ENCODE measurements at regions not wholly inside any gene's neighbourhood (a gene's known extent, or its start where the extent isn't known, plus 50 kb on each side); places are given as distances from the start of the nearest gene placed in this dataset.

- TF ChIP-seq NR2F2 (IDR thresholded peaks at IDR 0.05) = no peak
Observed at GRCh38 chr4:126708716-126709115, 924.0 kb upstream of the INTU start (continued).

GRCh38 chr4:126710935-126711334 lies 921.8 kb upstream of the INTU start:
- Histone ChIP-seq H3K36me3 (ENCODE audit: control insufficient read depth in 4 of 4, insufficient read depth in 3 of 4, low read depth in 1 of 4, low read length in 3 of 4) (no peaks in the 10 kb centered on the region), H3K9ac (ENCODE audit: low read depth in 1 of 2, low read length in 2 of 2) (no peak overlapping the region), H3K4me3 (ENCODE audit: low read depth in 1 of 3, low read length in 3 of 3) (no peak overlapping the region), H3K9me3 (ENCODE audit: control insufficient read depth in 4 of 4, low read length in 3 of 4) (no peaks in the 10 kb centered on the region), H3K27ac (ENCODE audit: low read depth in 1 of 2, low read length in 2 of 2) (no peak overlapping the region), H3K4me1 (ENCODE audit: control insufficient read depth in 4 of 4, insufficient read depth in 4 of 4, low read length in 3 of 4) (no peaks in the 10 kb centered on the region), H3K27me3 (ENCODE audit: control insufficient read depth in 4 of 4, insufficient read depth in 4 of 4, low read length in 3 of 4) (no peaks in the 10 kb centered on the region)
- no peak for DNase-seq (ENCODE audit: low spot score)
- TF ChIP-seq JUND (IDR thresholded peaks at IDR 0.05) = no peak
- no peak for TF ChIP-seq YY1 (IDR thresholded peaks at IDR 0.05)
- TF ChIP-seq HNF4A (conservative IDR thresholded peaks at IDR 0.05) = no peak
- no peak for TF ChIP-seq HNF4G (IDR thresholded peaks at IDR 0.05)
- no peak for TF ChIP-seq MAX (IDR thresholded peaks at IDR 0.05)

- TF ChIP-seq MAX (IDR thresholded peaks at IDR 0.05) (no peak), RAD21 (IDR thresholded peaks at IDR 0.05) (no peak), YY1 (IDR thresholded peaks at IDR 0.05) (no peak), EGR1 (IDR thresholded peaks at IDR 0.05; ENCODE audit: low read depth in 2 of 2) (no peak), NR2F2 (IDR thresholded peaks at IDR 0.05) (no peak), REST (IDR thresholded peaks at IDR 0.05) (no peak), HNF4A (conservative IDR thresholded peaks at IDR 0.05) (no peak), CTCF (IDR thresholded peaks at IDR 0.05; ENCODE audit: low read depth, low read length, missing input control) (no peak), FOXA1 (IDR thresholded peaks at IDR 0.05) (no peak), ATF3 (IDR thresholded peaks at IDR 0.05) (no peak), TAF1 (conservative IDR thresholded peaks at IDR 0.05) (no peak)
- no peak overlapping the region for H3K4me3 ChIP-seq (ENCODE audit: low read depth in 1 of 3, low read length in 3 of 3)
- no peak overlapping the region for H3K9ac ChIP-seq (ENCODE audit: low read depth in 1 of 2, low read length in 2 of 2)
- no peak overlapping the region for H3K27ac ChIP-seq (ENCODE audit: low read depth in 1 of 2, low read length in 2 of 2)
- no peaks in the 10 kb centered on the region for H3K27me3 ChIP-seq (ENCODE audit: control insufficient read depth in 4 of 4, insufficient read depth in 4 of 4, low read length in 3 of 4)
- WGBS = 84% methylated on average over 8 of the region's 8 CpGs
- DNase-seq (ENCODE audit: low spot score) = no peak
- no peaks in the 10 kb centered on the region for H3K9me3 ChIP-seq (ENCODE audit: control insufficient read depth in 4 of 4, low read length in 3 of 4)
- H3K36me3 ChIP-seq (ENCODE audit: control insufficient read depth in 4 of 4, insufficient read depth in 3 of 4, low read depth in 1 of 4, low read length in 3 of 4) = no peaks in the 10 kb centered on the region
- H3K4me1 ChIP-seq (ENCODE audit: control insufficient read depth in 4 of 4, insufficient read depth in 4 of 4, low read length in 3 of 4) = no peaks in the 10 kb centered on the region
Observed at GRCh38 chr4:126715067-126715466, 917.7 kb upstream of the INTU start.
